Liver (tissue), 8 donors: ENCODE measurements at regions not wholly inside any gene's neighbourhood (a gene's known extent, or its start where the extent isn't known, plus 50 kb on each side); places are given as distances from the start of the nearest gene placed in this dataset.
A peak's percentile ranks its signal among the peaks of the same experiment; 100 is the strongest.

Experiments
- DNase-seq: peaks from one replicate; pipeline ENCODE4 v3.0.0-alpha.2; 2017; ENCODE audit warnings: low spot score
- H3K27ac ChIP-seq, 2 donors: one replicate each; pipeline ENCODE4 v1.7.0; 2013; ENCODE audit warnings: inconsistent platforms in 2 of 2, low read length in 2 of 2, control low read depth in 1 of 2, low read depth in 1 of 2, mild to moderate bottlenecking in 1 of 2
- H3K27me3 ChIP-seq, 4 donors: one replicate each; pipeline versions ENCODE4 v1.6.1 to v1.7.0; 2013; ENCODE audit warnings: low read length in 3 of 4, inconsistent platforms in 1 of 4, mild to moderate bottlenecking in 1 of 4, moderate library complexity in 1 of 4; ENCODE audit not compliant: control insufficient read depth in 4 of 4, insufficient read depth in 4 of 4
- H3K36me3 ChIP-seq, 4 donors: one replicate each; pipeline versions ENCODE4 v1.6.1 to v1.7.0; 2013; ENCODE audit warnings: low read length in 3 of 4, mild to moderate bottlenecking in 3 of 4, low read depth in 1 of 4, moderate library complexity in 1 of 4; ENCODE audit not compliant: control insufficient read depth in 4 of 4, insufficient read depth in 3 of 4
- H3K4me1 ChIP-seq, 4 donors: one replicate each; pipeline versions ENCODE4 v1.6.1 to v1.7.0; 2013; ENCODE audit warnings: low read length in 3 of 4, mild to moderate bottlenecking in 3 of 4, moderate library complexity in 1 of 4; ENCODE audit not compliant: control insufficient read depth in 4 of 4, insufficient read depth in 4 of 4
- H3K4me3 ChIP-seq, 3 donors: one replicate each; pipeline versions ENCODE4 v1.6.1 to v1.7.0; 2013; ENCODE audit warnings: low read length in 3 of 3, control low read depth in 1 of 3, low read depth in 1 of 3, mild to moderate bottlenecking in 1 of 3
- H3K9ac ChIP-seq, 2 donors: one replicate each; pipeline ENCODE4 v1.7.0; 2013; ENCODE audit warnings: low read length in 2 of 2, mild to moderate bottlenecking in 2 of 2, moderate library complexity in 2 of 2, control low read depth in 1 of 2, low read depth in 1 of 2
- H3K9me3 ChIP-seq, 4 donors: one replicate each; pipeline versions ENCODE4 v1.6.1 to v1.7.0; 2013; ENCODE audit warnings: low read length in 3 of 4; ENCODE audit not compliant: control insufficient read depth in 4 of 4
- EGR1 ChIP-seq, 2 donors: IDR thresholded peaks; 2 replicates each; pipeline ENCODE4 v1.6.1; 2016 to 2018; ENCODE audit warnings: antibody characterized with exemption in 2 of 2, low read depth in 2 of 2
- FOXA1 ChIP-seq: IDR thresholded peaks from 2 replicates; pipeline ENCODE4 v1.6.1; 2016; ENCODE audit warnings: antibody characterized with exemption
- FOXA2 ChIP-seq: IDR thresholded peaks from 2 replicates; pipeline ENCODE4 v1.6.1; 2016; ENCODE audit warnings: antibody characterized with exemption
- GABPA ChIP-seq, 2 donors: IDR thresholded peaks in 1 of 2; conservative IDR thresholded peaks in 1 of 2; 2 replicates each; pipeline ENCODE4 v1.6.1; 2016; ENCODE audit warnings: antibody characterized with exemption in 2 of 2, mild to moderate bottlenecking in 1 of 2, moderate library complexity in 1 of 2
- HNF4A ChIP-seq, 2 donors: conservative IDR thresholded peaks; 2 replicates each; pipeline ENCODE4 v1.6.1; 2016; ENCODE audit warnings: antibody characterized with exemption in 2 of 2, mild to moderate bottlenecking in 2 of 2
- HNF4G ChIP-seq: IDR thresholded peaks from 2 replicates; pipeline ENCODE4 v1.6.1; 2016; ENCODE audit warnings: antibody characterized with exemption
- JUND ChIP-seq, 2 donors: IDR thresholded peaks; 2 replicates each; pipeline ENCODE4 v1.6.1; 2016; ENCODE audit warnings: antibody characterized with exemption in 2 of 2
- NR2F2 ChIP-seq: IDR thresholded peaks from 2 replicates; pipeline ENCODE4 v1.6.1; 2016; ENCODE audit warnings: antibody characterized with exemption
- RAD21 ChIP-seq, 2 donors: IDR thresholded peaks; 2 replicates each; pipeline ENCODE4 v1.6.1; 2016; ENCODE audit warnings: antibody characterized with exemption in 2 of 2, mild to moderate bottlenecking in 2 of 2
- REST ChIP-seq: IDR thresholded peaks from 2 replicates; pipeline ENCODE4 v1.6.1; 2016; ENCODE audit warnings: antibody characterized with exemption, mild to moderate bottlenecking
- RXRA ChIP-seq, 2 donors: IDR thresholded peaks; 2 replicates each; pipeline ENCODE4 v1.6.1; 2017 to 2018; ENCODE audit warnings: antibody characterized with exemption in 2 of 2, mild to moderate bottlenecking in 1 of 2
- SP1 ChIP-seq: IDR thresholded peaks from 2 replicates; pipeline ENCODE4 v1.6.1; 2018; ENCODE audit warnings: antibody characterized with exemption, mild to moderate bottlenecking
- TAF1 ChIP-seq: conservative IDR thresholded peaks from 2 replicates; pipeline ENCODE4 v1.6.1; 2016; ENCODE audit warnings: antibody characterized with exemption, mild to moderate bottlenecking
- YY1 ChIP-seq: IDR thresholded peaks from 2 replicates; pipeline ENCODE4 v1.6.1; 2016; ENCODE audit warnings: antibody characterized with exemption, mild to moderate bottlenecking
- ZBTB33 ChIP-seq: IDR thresholded peaks from 2 replicates; pipeline ENCODE4 v1.6.1; 2016; ENCODE audit warnings: antibody characterized with exemption
- WGBS: extraction: QIAGEN DNeasy Blood & Tissue Kit; methylation state at CpG from one replicate; pipeline ENCODE4 v1.1.7; 2013; 5-methylcytosine and 5-hydroxymethylcytosine counted together
- TF ChIP-seq, protein P1 (sequence below): IDR thresholded peaks from 2 replicates; pipeline ENCODE4 v1.6.1; 2016; ENCODE audit warnings: antibody characterized with exemption
- TF ChIP-seq, protein P2 (sequence below): fragments of 150-350 bp; IDR thresholded peaks from 2 replicates; pipeline ENCODE4 v1.5.1; 2017; ENCODE audit warnings: improper control_type of control experiment, low read depth, low read length; ENCODE audit not compliant: missing input control
- TF ChIP-seq, protein P3 (sequence below): IDR thresholded peaks from 2 replicates; pipeline ENCODE4 v1.6.1; 2016; ENCODE audit warnings: antibody characterized with exemption
- donor health status: healthy.
- donor health status: healthy.
- donor health status: healthy.
- donor health status: healthy.
- donor health status: healthy.

DNA sequence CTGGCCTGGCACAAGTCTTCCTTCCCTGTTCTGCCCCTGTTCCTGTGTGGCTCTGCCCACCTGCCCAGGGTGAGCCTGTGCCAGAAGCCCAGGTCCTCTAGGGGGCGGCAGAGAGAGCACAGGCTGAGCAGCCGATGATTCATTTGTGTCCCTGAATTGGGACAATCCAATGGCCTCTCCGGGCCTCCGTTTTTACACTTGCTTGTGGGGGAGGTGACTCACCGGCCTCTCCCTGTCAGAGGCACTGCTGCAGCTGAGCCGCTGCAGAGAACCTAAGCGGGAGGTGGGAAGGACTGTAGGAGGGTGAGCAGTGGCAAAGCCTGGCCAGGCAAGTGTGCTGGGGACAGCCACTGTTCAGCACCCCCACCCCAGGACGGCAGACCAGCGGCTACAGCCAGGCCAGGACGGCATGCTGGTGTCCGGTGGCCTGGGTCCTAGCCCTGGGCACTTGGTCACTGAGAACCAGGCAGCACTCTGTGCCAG lies 65.2 kb upstream of the LMO1 start:
- TF ChIP-seq YY1, result no peak
- TF ChIP-seq, protein P1, sequence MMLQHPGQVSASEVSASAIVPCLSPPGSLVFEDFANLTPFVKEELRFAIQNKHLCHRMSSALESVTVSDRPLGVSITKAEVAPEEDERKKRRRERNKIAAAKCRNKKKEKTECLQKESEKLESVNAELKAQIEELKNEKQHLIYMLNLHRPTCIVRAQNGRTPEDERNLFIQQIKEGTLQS, result no peak
- TF ChIP-seq JUND (IDR thresholded peaks at IDR 0.05), result peak; percentile 76 to 86
- TF ChIP-seq REST, result peak; percentile 86
- TF ChIP-seq FOXA2, result no peak
- TF ChIP-seq, protein P2, sequence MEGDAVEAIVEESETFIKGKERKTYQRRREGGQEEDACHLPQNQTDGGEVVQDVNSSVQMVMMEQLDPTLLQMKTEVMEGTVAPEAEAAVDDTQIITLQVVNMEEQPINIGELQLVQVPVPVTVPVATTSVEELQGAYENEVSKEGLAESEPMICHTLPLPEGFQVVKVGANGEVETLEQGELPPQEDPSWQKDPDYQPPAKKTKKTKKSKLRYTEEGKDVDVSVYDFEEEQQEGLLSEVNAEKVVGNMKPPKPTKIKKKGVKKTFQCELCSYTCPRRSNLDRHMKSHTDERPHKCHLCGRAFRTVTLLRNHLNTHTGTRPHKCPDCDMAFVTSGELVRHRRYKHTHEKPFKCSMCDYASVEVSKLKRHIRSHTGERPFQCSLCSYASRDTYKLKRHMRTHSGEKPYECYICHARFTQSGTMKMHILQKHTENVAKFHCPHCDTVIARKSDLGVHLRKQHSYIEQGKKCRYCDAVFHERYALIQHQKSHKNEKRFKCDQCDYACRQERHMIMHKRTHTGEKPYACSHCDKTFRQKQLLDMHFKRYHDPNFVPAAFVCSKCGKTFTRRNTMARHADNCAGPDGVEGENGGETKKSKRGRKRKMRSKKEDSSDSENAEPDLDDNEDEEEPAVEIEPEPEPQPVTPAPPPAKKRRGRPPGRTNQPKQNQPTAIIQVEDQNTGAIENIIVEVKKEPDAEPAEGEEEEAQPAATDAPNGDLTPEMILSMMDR, result peak; percentile 56
- TF ChIP-seq FOXA1, result no peak
- TF ChIP-seq RAD21 (IDR thresholded peaks at IDR 0.05), result peak in 1 of 2 donors; percentile 64
- no peak overlapping the region for H3K27ac ChIP-seq
- peaks cover 0 to 2% (median 0%) of the 10 kb centered on the region in 4 donors for H3K4me1 ChIP-seq
- H3K36me3 ChIP-seq, result no peaks in the 10 kb centered on the region
- no peak overlapping the region for H3K4me3 ChIP-seq
- no peak overlapping the region for H3K9ac ChIP-seq
- H3K27me3 ChIP-seq, result peaks cover 0 to 3% (median 1%) of the 10 kb centered on the region in 4 donors
- DNase-seq, result peak; percentile 73
- no peaks in the 10 kb centered on the region for H3K9me3 ChIP-seq
- 13% methylated on average over 11 of the region's 11 CpGs for WGBS

- 93% methylated on average over 7 of the region's 7 CpGs for WGBS
- Histone ChIP-seq H3K27me3 (peaks cover 0 to 3% (median 1%) of the 10 kb centered on the region in 4 donors), H3K4me1 (peaks cover 0 to 2% (median 0%) of the 10 kb centered on the region in 4 donors), H3K4me3 (no peak overlapping the region), H3K9ac (no peak overlapping the region), H3K27ac (no peak overlapping the region), H3K36me3 (no peaks in the 10 kb centered on the region), H3K9me3 (no peaks in the 10 kb centered on the region)
- no peak for DNase-seq
- no peak for TF ChIP-seq FOXA2
- TF ChIP-seq GABPA (IDR thresholded peaks at IDR 0.05 in 1 of 2, conservative IDR thresholded peaks at IDR 0.05 in 1 of 2), result no peak
- TF ChIP-seq ZBTB33, result no peak
- no peak for TF ChIP-seq TAF1
- TF ChIP-seq, protein P3, sequence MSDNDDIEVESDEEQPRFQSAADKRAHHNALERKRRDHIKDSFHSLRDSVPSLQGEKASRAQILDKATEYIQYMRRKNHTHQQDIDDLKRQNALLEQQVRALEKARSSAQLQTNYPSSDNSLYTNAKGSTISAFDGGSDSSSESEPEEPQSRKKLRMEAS, result no peak
- TF ChIP-seq HNF4A (conservative IDR thresholded peaks at IDR 0.05), result no peak
- no peak for TF ChIP-seq FOXA1
- no peak for TF ChIP-seq EGR1 (IDR thresholded peaks at IDR 0.05; ENCODE audit: low read depth in 2 of 2)
- TF ChIP-seq JUND (IDR thresholded peaks at IDR 0.05), result no peak
- TF ChIP-seq, protein P1, result no peak
- TF ChIP-seq RAD21 (IDR thresholded peaks at IDR 0.05), result no peak
- TF ChIP-seq NR2F2, result no peak
- TF ChIP-seq, protein P2, result no peak
- TF ChIP-seq SP1, result no peak
- no peak for TF ChIP-seq RXRA (IDR thresholded peaks at IDR 0.05)
- TF ChIP-seq HNF4G, result no peak
Measured at GRCh38 chr11:8328231-8328794, 64.6 kb upstream of the LMO1 start.
